OCI-LY3 (cell line): ENCODE measurements at regions not wholly inside any gene's neighbourhood (a gene's known extent, or its start where the extent isn't known, plus 50 kb on each side); places are given as distances from the start of the nearest gene placed in this dataset.

Experiments
- H2AFZ ChIP-seq: fragments of 200-600, 300-600 bp; shearing (Covaris generic); 2 replicates; pipeline ENCODE4 v1.6.0; 2014; ENCODE audit warnings: antibody characterized with exemption, low read depth, low read length
- H3K27ac ChIP-seq: fragments of 200-600, 300-600 bp; sonication (generic); 2 replicates; pipeline ENCODE4 v1.5.1; 2014; ENCODE audit warnings: mild to moderate bottlenecking, low read length, moderate library complexity, mixed read lengths
- H3K27me3 ChIP-seq: fragments of 200-600, 300-600 bp; sonication (generic); 2 replicates; pipeline ENCODE4 v1.6.1; 2014; ENCODE audit warnings: low read depth, low read length, mixed read lengths
- H3K36me3 ChIP-seq: fragments of 200-600, 300-600 bp; sonication (generic); replicated peaks from 2 replicates; pipeline ENCODE3; 2014; ENCODE audit warnings: low read depth, low read length, mixed read lengths
- H3K4me1 ChIP-seq: fragments of 300-600, 200-600 bp; sonication (generic); 2 replicates; pipeline ENCODE4 v1.6.1; 2014; ENCODE audit warnings: low read length, mixed read lengths
- H3K4me2 ChIP-seq: fragments of 200-600, 300-600 bp; sonication (generic); 2 replicates; pipeline ENCODE4 v1.6.1; 2014; ENCODE audit warnings: low read length, mixed read lengths
- H3K4me3 ChIP-seq: fragments of 300-600, 200-600 bp; sonication (generic); 2 replicates; pipeline ENCODE4 v1.5.1; 2014; ENCODE audit warnings: antibody characterized with exemption, mild to moderate bottlenecking, low read length, moderate library complexity
- H3K79me2 ChIP-seq: fragments of 300-600, 200-600 bp; shearing (Covaris generic); 2 replicates; pipeline ENCODE4 v1.6.1; 2014; ENCODE audit warnings: mild to moderate bottlenecking, low read length, mixed read lengths
- H3K9ac ChIP-seq: fragments of 300-600, 200-600 bp; shearing (Covaris generic); 2 replicates; pipeline ENCODE4 v1.6.0; 2014; ENCODE audit warnings: mild to moderate bottlenecking, low read length, moderate library complexity
- H3K9me3 ChIP-seq: fragments of 200-600, 300-600 bp; shearing (Covaris generic); 2 replicates; pipeline ENCODE4 v1.6.1; 2014; ENCODE audit warnings: low read length, mixed read lengths; ENCODE audit not compliant: insufficient read depth
- H4K20me1 ChIP-seq: fragments of 200-600, 300-600 bp; sonication (generic); 2 replicates; pipeline ENCODE4 v1.6.1; 2016; ENCODE audit warnings: low read length, mixed read lengths; ENCODE audit not compliant: insufficient read depth
- EZH2phosphoT487 ChIP-seq: fragments of 200-600 bp; shearing (Covaris generic); IDR thresholded peaks from 2 replicates; pipeline ENCODE4 v1.6.1; 2018; ENCODE audit warnings: antibody characterized with exemption, mixed run types, low read depth
- TF ChIP-seq, protein P1 (sequence below): fragments of 200-600, 300-600 bp; sonication (generic); IDR thresholded peaks from 2 replicates; pipeline ENCODE4 v1.5.1; 2014; ENCODE audit warnings: antibody characterized with exemption, low read length, low read depth

GRCh38 chr1:81351864-81352263 is 448.9 kb upstream of the ADGRL2 start:
- H3K36me3 ChIP-seq, result no peaks in the 10 kb centered on the region
- no peak overlapping the region for H2AFZ ChIP-seq
- TF ChIP-seq, protein P1, sequence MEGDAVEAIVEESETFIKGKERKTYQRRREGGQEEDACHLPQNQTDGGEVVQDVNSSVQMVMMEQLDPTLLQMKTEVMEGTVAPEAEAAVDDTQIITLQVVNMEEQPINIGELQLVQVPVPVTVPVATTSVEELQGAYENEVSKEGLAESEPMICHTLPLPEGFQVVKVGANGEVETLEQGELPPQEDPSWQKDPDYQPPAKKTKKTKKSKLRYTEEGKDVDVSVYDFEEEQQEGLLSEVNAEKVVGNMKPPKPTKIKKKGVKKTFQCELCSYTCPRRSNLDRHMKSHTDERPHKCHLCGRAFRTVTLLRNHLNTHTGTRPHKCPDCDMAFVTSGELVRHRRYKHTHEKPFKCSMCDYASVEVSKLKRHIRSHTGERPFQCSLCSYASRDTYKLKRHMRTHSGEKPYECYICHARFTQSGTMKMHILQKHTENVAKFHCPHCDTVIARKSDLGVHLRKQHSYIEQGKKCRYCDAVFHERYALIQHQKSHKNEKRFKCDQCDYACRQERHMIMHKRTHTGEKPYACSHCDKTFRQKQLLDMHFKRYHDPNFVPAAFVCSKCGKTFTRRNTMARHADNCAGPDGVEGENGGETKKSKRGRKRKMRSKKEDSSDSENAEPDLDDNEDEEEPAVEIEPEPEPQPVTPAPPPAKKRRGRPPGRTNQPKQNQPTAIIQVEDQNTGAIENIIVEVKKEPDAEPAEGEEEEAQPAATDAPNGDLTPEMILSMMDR, result no peak
- no peak for TF ChIP-seq EZH2phosphoT487
- H3K4me2 ChIP-seq, result no peak overlapping the region
- H3K79me2 ChIP-seq, result no peaks in the 10 kb centered on the region
- H4K20me1 ChIP-seq, result no peaks in the 10 kb centered on the region
- H3K4me1 ChIP-seq, result no peaks in the 10 kb centered on the region
- H3K9me3 ChIP-seq, result no peaks in the 10 kb centered on the region
- H3K27me3 ChIP-seq, result no peaks in the 10 kb centered on the region
- no peak overlapping the region for H3K27ac ChIP-seq
- H3K9ac ChIP-seq, result no peak overlapping the region
- no peak overlapping the region for H3K4me3 ChIP-seq

GRCh38 chr1:81349194-81349965 is 451.4 kb upstream of the ADGRL2 start:
- no peaks in the 10 kb centered on the region for H3K36me3 ChIP-seq
- TF ChIP-seq, protein P1, result no peak
- TF ChIP-seq EZH2phosphoT487, result no peak
- no peaks in the 10 kb centered on the region for H3K9me3 ChIP-seq
- H3K27ac ChIP-seq, result no peak overlapping the region
- no peak overlapping the region for H3K4me3 ChIP-seq
- H3K4me2 ChIP-seq, result no peak overlapping the region
- no peaks in the 10 kb centered on the region for H4K20me1 ChIP-seq
- H2AFZ ChIP-seq, result no peak overlapping the region
- H3K27me3 ChIP-seq, result no peaks in the 10 kb centered on the region
- no peaks in the 10 kb centered on the region for H3K4me1 ChIP-seq
- no peaks in the 10 kb centered on the region for H3K79me2 ChIP-seq
- H3K9ac ChIP-seq, result no peak overlapping the region

GRCh38 chr1:81345110-81345509 is 455.6 kb upstream of the ADGRL2 start:
- Histone ChIP-seq H3K4me2 (no peak overlapping the region), H3K27ac (no peak overlapping the region), H2AFZ (no peak overlapping the region), H3K27me3 (no peaks in the 10 kb centered on the region), H3K79me2 (no peaks in the 10 kb centered on the region), H3K9me3 (no peaks in the 10 kb centered on the region), H3K9ac (no peak overlapping the region), H3K4me1 (no peaks in the 10 kb centered on the region), H3K4me3 (no peak overlapping the region), H4K20me1 (no peaks in the 10 kb centered on the region), H3K36me3 (no peaks in the 10 kb centered on the region)
- TF ChIP-seq EZH2phosphoT487, result no peak

- Histone ChIP-seq H3K27me3 (no peaks in the 10 kb centered on the region), H3K9ac (no peak overlapping the region), H3K27ac (no peak overlapping the region), H3K4me2 (no peak overlapping the region), H3K9me3 (no peaks in the 10 kb centered on the region), H3K4me1 (no peaks in the 10 kb centered on the region), H3K36me3 (no peaks in the 10 kb centered on the region), H2AFZ (no peak overlapping the region), H3K4me3 (no peak overlapping the region), H4K20me1 (no peaks in the 10 kb centered on the region), H3K79me2 (no peaks in the 10 kb centered on the region)
- no peak for TF ChIP-seq EZH2phosphoT487
- TF ChIP-seq, protein P1, result no peak
Measured at GRCh38 chr1:81340239-81340638, 460.5 kb upstream of the ADGRL2 start.
